NK-92 treated with Interleukin-12 subunit alpha and Interleukin-12 subunit beta, amount 100 ng/mL, for 24 hours (cell line): ENCODE measurements at regions not wholly inside any gene's neighbourhood (a gene's known extent, or its start where the extent isn't known, plus 50 kb on each side); places are given as distances from the start of the nearest gene placed in this dataset.

ENCODE experiments used
- DNase-seq: peaks from one replicate; lab custom pipeline; 2025; lab: John Stamatoyannopoulos, UW

GRCh38 chr15:95286352-95286880 is 1044.1 kb upstream of the NR2F2 start:
- no peak for DNase-seq

- no peak for DNase-seq
These were observed 1042.8 kb upstream of the NR2F2 start for GRCh38 chr15:95287720-95288103.

- DNase-seq = no peak
These were observed 1041.9 kb upstream of the NR2F2 start for GRCh38 chr15:95288626-95289025.

DNA sequence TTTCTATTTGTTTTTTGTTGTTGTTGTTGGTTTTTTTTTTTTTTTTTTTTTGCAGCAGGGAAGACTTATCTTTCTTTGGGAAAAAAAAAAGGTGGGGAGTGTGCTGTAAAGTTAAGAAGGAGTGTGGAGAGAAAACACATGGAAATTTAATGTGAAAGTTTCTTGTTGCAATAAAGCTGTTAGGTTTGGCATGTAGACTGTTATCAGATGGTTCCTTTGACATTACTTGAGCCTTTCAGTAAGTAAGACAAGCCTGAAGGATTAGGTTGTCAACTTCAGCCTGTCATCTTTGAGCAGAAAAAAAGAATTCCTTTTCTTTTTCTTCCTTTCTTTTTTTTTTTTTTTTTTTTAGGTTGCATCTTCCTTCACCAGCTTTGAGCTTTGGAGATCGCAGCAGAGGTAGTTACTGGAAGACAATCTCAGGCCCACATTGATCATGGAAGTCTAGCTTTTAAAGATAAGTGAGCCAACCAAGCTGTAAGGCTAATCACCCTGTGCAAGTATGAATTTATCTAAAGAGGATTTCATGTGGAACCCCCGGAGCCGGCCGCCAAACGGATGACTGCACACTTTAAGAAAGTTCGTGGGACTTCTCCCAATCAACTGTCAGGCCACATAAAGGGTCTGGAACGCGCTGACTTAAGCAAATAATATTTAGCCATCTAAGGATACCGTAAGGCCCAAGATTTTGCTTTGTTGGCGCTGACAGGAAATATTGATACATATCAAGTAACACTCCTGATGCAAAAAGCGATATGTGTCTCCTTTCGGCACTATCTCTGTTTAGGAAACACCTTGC is 1040.1 kb upstream of the NR2F2 start:
- DNase-seq = no peak

GRCh38 chr15:95291898-95292472 is 1038.5 kb upstream of the NR2F2 start:
- no peak for DNase-seq

GRCh38 chr15:95292785-95293450 is 1037.6 kb upstream of the NR2F2 start:
- no peak for DNase-seq

GRCh38 chr15:95293456-95294031 is 1037.0 kb upstream of the NR2F2 start:
- DNase-seq = no peak

- DNase-seq = no peak
These were observed 1035.1 kb upstream of the NR2F2 start for GRCh38 chr15:95295363-95295762.

DNA sequence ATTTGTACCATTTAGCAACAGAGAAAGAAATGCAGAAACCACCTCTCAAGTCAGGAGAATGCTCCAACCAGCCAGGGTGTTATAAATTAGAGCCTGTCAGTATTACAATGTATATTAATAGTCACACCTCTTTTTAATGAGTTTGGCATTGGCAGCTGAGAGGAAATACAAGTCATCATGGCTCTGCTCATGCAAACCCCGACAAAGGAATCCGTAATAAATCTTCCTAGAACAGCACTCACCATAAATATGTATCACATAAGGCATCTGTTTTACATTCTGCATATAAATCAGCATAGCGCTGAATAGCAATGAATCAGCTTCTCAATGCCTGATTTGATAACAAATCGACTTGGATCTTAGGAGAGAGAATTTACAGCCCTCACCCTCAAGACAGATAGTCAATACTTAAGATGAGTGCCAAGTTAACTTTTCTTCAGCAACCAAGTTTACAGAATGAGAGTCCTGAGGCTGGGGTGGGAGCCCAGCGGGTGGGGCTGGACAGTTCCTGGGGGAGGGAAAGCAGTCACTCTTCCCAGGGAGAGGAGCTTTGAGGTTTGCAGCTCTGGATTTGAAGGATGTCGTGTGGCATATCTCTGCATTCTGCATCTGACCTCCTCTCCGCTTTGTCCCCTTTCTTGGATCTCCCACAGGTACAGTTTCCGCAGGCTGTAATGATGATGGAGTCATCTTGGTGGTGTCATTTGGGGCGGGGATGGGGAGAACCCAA is 1034.4 kb upstream of the NR2F2 start:
- DNase-seq = no peak

- no peak for DNase-seq
These were observed 1033.9 kb upstream of the NR2F2 start for GRCh38 chr15:95296643-95297042.

- no peak for DNase-seq
These were observed 1031.8 kb upstream of the NR2F2 start for GRCh38 chr15:95298729-95299128.

DNA sequence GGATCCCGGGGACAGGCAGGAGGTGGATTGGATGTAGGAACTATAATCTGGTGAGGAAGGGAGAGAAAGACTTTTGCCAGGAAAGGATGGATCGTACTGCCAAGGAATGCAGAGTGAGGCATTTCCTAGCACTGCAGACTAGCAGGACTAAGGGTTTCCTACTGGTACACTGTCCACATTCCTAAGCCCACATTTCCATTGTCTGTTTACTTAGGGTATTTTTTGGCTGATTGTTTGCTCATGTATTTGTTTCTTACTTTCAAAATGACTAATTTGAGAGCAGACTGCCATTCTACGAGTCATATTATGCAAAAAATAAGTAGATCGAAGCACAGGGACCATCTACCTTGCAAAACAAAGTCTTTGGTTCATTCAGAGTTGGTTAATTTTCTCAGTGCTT is 1029.5 kb upstream of the NR2F2 start:
- DNase-seq = no peak

DNA sequence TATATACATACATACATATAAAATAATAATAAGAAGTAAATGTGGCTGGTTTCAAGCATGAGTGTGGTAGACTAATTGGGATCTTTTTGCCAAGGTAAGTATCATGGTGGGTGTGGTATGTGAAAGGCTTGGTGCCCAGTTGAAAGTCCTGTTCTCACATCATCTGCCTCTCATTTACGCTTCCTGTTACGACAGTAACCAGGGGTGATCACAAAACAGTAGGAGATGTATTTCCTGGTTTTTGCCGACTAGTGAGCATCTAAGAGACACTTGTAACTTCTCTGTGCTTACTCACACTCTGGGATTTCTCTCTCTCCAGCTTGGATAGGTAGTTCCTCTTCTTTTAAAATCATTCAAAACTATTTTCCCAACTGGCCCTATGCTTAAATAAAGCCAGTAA is 1028.3 kb upstream of the NR2F2 start:
- DNase-seq = no peak

GRCh38 chr15:95302809-95303208 is 1027.7 kb upstream of the NR2F2 start:
- DNase-seq = no peak

GRCh38 chr15:95303713-95304112 is 1026.8 kb upstream of the NR2F2 start:
- no peak for DNase-seq

- DNase-seq = no peak
These were observed 1026.2 kb upstream of the NR2F2 start for GRCh38 chr15:95304151-95304946.

GRCh38 chr15:95304947-95305400 is 1025.5 kb upstream of the NR2F2 start:
- DNase-seq = no peak

DNA sequence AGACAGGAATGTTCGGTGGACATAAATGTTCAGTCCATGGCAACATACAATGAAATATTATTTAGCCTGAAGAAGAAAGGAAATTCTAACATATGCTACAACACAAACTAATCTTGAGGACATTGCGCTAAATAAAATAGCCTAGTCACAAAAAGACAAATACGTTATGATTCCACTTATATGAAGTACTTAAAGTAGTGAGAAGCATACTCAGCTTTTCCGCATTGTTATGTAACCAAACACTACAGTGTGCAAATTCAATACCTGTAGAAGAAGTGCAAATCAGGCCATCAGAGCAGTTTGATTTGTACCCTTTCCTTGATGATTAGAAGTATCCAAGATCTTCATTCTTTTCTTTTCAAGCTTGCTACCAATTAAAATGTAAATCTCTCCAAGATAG is 1023.4 kb upstream of the NR2F2 start:
- no peak for DNase-seq

DNA sequence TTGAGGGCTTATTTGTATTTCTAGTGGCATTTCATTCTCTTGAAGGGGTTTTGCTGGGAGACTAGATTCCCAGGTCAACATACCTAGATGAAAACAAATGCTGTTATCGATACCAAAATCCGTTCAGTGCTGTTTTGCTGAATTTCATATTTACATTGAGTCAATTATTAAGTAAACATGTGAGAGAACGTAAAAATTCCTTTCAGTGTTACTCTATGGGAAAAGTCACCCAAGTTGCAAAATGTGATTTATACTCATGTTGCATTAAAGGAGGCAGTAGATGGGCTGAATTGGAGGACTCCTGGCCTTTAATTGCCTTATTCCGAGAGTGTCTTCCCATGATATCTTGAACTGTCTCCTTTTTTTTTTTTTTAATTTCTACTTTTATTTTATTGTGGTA is 1011.3 kb upstream of the NR2F2 start:
- DNase-seq = no peak

DNA sequence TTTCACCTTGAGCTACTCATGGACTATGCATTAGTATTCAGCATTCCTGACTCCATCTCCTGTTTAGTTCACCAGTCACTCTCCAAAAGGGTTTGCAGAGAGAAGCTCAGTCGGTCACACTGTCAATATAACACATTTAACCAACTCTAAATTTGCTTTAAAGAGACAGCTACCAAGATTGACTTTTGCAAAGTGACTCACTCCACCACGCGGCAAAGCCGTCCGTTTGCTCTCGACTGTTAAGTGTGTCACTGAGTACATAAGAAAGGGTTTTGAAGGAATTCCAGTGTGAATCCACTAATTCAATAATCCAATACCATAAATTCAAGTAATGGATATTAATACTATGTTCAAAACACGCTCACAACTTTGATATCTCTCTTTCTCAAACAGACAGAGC is 1006.7 kb upstream of the NR2F2 start:
- no peak for DNase-seq

DNA sequence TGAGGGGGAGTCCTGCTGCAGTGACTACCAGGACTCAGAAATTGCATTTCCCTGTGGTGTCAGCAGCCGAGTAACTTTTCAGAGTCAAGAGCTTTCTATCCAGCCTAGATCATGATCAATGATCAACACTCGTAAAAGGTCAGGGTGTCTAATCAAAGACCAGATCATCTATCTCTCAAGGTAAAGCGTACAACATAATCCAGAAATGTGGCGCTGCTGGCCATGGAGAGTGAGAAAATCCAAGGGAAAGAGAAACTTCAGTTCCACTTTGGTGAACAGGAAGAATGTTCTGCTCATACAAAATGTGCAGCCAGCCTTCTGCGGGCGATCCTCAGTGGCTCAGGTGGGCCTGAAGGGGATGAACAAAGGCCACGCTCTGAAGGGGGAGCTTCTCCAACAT is 1005.8 kb upstream of the NR2F2 start:
- DNase-seq = no peak
